Activated B cell treated with CpG ODN at 0.5 μM for 24 hours (primary cell): ENCODE measurements at regions not wholly inside any gene's neighbourhood (a gene's known extent, or its start where the extent isn't known, plus 50 kb on each side); places are given as distances from the start of the nearest gene placed in this dataset.

ENCODE experiments used
- ATAC-seq: fragments of 200-7000 bp; cut with Tn5 transposase; one replicate; pipeline ENCODE4 v1.10.0; 2021; ENCODE audit warnings: low read depth, mild to moderate bottlenecking, moderate library complexity
- CTCF ChIA-PET: fragments of 350-600 bp; sonication (Branson Sonifier 250); formaldehyde crosslinking; loops from one replicate; lab custom pipeline; 2021; ENCODE audit warnings: antibody characterized with exemption; lab: Charles Lee
- POLR2A ChIA-PET: fragments of 350-600 bp; sonication (Branson Sonifier 250); formaldehyde crosslinking; loops from one replicate; lab custom pipeline; 2021; ENCODE audit warnings: antibody characterized with exemption; lab: Charles Lee
- DNase-seq: peaks from one replicate; pipeline ENCODE4 v3.0.0; 2022
- H3K27ac Mint-ChIP-seq: one replicate; pipeline ENCODE4 v1.8.0; 2020; ENCODE audit warnings: mixed read lengths
- H3K27me3 Mint-ChIP-seq: one replicate; pipeline ENCODE4 v1.8.0; 2021; ENCODE audit warnings: mixed read lengths
- H3K36me3 Mint-ChIP-seq: one replicate; pipeline ENCODE4 v1.8.0; 2021; ENCODE audit warnings: low read depth, mixed read lengths
- H3K4me1 Mint-ChIP-seq: one replicate; pipeline ENCODE4 v1.8.0; 2021; ENCODE audit warnings: mixed read lengths
- H3K4me3 Mint-ChIP-seq: one replicate; pipeline ENCODE4 v1.8.0; 2020; ENCODE audit warnings: mild to moderate bottlenecking, mixed read lengths
- H3K9me3 Mint-ChIP-seq: one replicate; pipeline ENCODE4 v1.8.0; 2020; ENCODE audit warnings: mixed read lengths
- intact Hi-C: fragments of 100-400 bp; cut with micrococcal nuclease; formaldehyde crosslinking; loops from one replicate; pipeline ENCODE4 v1.15.1; 2024
- TF ChIP-seq, protein P1 (sequence below): fragments of 200-600 bp; IDR thresholded peaks from one replicate; pipeline ENCODE4 v1.8.0; 2022; ENCODE audit warnings: antibody characterized with exemption, mild to moderate bottlenecking

- peaks cover 2% of the 10 kb centered on the region for H3K27me3 Mint-ChIP-seq
- H3K4me3 Mint-ChIP-seq, result no peak overlapping the region
- POLR2A ChIA-PET, result no interaction called here
- H3K36me3 Mint-ChIP-seq, result no peaks in the 10 kb centered on the region
- TF ChIP-seq, protein P1, sequence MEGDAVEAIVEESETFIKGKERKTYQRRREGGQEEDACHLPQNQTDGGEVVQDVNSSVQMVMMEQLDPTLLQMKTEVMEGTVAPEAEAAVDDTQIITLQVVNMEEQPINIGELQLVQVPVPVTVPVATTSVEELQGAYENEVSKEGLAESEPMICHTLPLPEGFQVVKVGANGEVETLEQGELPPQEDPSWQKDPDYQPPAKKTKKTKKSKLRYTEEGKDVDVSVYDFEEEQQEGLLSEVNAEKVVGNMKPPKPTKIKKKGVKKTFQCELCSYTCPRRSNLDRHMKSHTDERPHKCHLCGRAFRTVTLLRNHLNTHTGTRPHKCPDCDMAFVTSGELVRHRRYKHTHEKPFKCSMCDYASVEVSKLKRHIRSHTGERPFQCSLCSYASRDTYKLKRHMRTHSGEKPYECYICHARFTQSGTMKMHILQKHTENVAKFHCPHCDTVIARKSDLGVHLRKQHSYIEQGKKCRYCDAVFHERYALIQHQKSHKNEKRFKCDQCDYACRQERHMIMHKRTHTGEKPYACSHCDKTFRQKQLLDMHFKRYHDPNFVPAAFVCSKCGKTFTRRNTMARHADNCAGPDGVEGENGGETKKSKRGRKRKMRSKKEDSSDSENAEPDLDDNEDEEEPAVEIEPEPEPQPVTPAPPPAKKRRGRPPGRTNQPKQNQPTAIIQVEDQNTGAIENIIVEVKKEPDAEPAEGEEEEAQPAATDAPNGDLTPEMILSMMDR, result no peak
- no peak overlapping the region for H3K27ac Mint-ChIP-seq
- no peaks in the 10 kb centered on the region for H3K4me1 Mint-ChIP-seq
- no peaks in the 10 kb centered on the region for H3K9me3 Mint-ChIP-seq
- no peak for ATAC-seq
- DNase-seq, result no peak
- CTCF ChIA-PET, result no interaction called here
- intact Hi-C loops, result loop anchor here (10.0 kb wide), 1 partner anchor 500 kb away; no protein-coding TSS in a partner anchor
These were observed 198.9 kb downstream of the EFHB start for GRCh38 chr3:19735111-19735510.

DNA sequence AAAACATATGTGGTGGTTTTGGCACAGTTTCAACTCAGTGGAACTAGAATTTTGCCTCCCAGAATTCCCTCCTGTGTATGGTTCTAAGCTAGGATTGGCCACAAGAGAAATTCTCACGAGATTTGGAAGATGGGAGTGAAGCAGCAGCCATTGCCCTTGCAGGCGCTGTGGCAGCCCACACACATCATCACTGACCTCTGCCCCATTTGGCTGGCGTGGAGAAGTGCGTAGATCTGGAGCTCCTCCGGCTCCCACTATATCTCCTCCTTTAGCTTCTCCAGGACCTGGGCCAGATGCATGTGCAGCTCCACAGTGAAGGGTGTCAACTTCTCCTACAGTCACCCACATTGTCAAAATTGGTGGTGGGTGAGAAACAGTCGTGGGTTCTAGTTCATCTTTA, 199.6 kb downstream of the EFHB start:
- no peak overlapping the region for H3K27ac Mint-ChIP-seq
- no peak for ATAC-seq
- DNase-seq, result no peak
- CTCF ChIA-PET, result no interaction called here
- no peak overlapping the region for H3K4me3 Mint-ChIP-seq
- no peaks in the 10 kb centered on the region for H3K4me1 Mint-ChIP-seq
- intact Hi-C loops, result loop anchor here (10.0 kb wide), 1 partner anchor 500 kb away; no protein-coding TSS in a partner anchor
- TF ChIP-seq, protein P1, result no peak
- H3K36me3 Mint-ChIP-seq, result no peaks in the 10 kb centered on the region
- no peaks in the 10 kb centered on the region for H3K9me3 Mint-ChIP-seq
- peaks cover 2% of the 10 kb centered on the region for H3K27me3 Mint-ChIP-seq
- POLR2A ChIA-PET, result no interaction called here

GRCh38 chr3:19725000-19725399, 209.0 kb downstream of the EFHB start:
- DNase-seq (no peak), ATAC-seq (no peak)
- H3K27ac Mint-ChIP-seq, result no peak overlapping the region
- intact Hi-C loops, result no loop called here
- H3K27me3 Mint-ChIP-seq, result peaks cover 2% of the 10 kb centered on the region
- TF ChIP-seq, protein P1, result no peak
- H3K4me1 Mint-ChIP-seq, result no peaks in the 10 kb centered on the region
- ChIA-PET POLR2A (no interaction called here), CTCF (no interaction called here)
- no peaks in the 10 kb centered on the region for H3K9me3 Mint-ChIP-seq
- H3K4me3 Mint-ChIP-seq, result no peak overlapping the region
- H3K36me3 Mint-ChIP-seq, result no peaks in the 10 kb centered on the region

- no peak for ATAC-seq
These were observed 216.3 kb downstream of the EFHB start for GRCh38 chr3:19717736-19718135.

GRCh38 chr3:19711160-19711782, 222.7 kb downstream of the EFHB start:
- ChIA-PET CTCF (no interaction called here), POLR2A (no interaction called here)
- no peaks in the 10 kb centered on the region for H3K9me3 Mint-ChIP-seq
- DNase-seq, result no peak
- TF ChIP-seq, protein P1, result no peak
- no peak overlapping the region for H3K4me3 Mint-ChIP-seq
- no peaks in the 10 kb centered on the region for H3K36me3 Mint-ChIP-seq
- peaks cover 2% of the 10 kb centered on the region for H3K4me1 Mint-ChIP-seq
- H3K27ac Mint-ChIP-seq, result no peak overlapping the region
- intact Hi-C loops, result no loop called here
- no peak for ATAC-seq
- H3K27me3 Mint-ChIP-seq, result no peaks in the 10 kb centered on the region

More at GRCh38 chr3:19717736-19718135, 216.3 kb downstream of the EFHB start:
- TF ChIP-seq, protein P1, result no peak
- ChIA-PET POLR2A (no interaction called here), CTCF (no interaction called here)
- Mint-ChIP-seq H3K27me3 (peaks cover 2% of the 10 kb centered on the region), H3K9me3 (no peaks in the 10 kb centered on the region), H3K27ac (no peak overlapping the region), H3K36me3 (no peaks in the 10 kb centered on the region), H3K4me3 (no peak overlapping the region), H3K4me1 (no peaks in the 10 kb centered on the region)
- intact Hi-C loops, result no loop called here
- no peak for DNase-seq
